Activated CD4-positive, alpha-beta T cell treated with anti-CD3 and anti-CD28 coated beads, Interleukin-2, amount 10 ng/mL, durations not matched to agents 7 days and 5 days (primary cell): ENCODE measurements at regions not wholly inside any gene's neighbourhood (a gene's known extent, or its start where the extent isn't known, plus 50 kb on each side); places are given as distances from the start of the nearest gene placed in this dataset.
"Not testable (repeated sequence)": the region's sequence is repeated elsewhere in the genome, so short reads cannot be mapped to it uniquely, and the experiment has no call there.

Source experiments
- CTCF ChIA-PET: fragments of 350-600 bp; sonication (Branson Sonifier 250); formaldehyde crosslinking; loops from one replicate; lab custom pipeline; 2021; ENCODE audit warnings: antibody characterized with exemption; lab: Charles Lee
- POLR2A ChIA-PET: fragments of 350-600 bp; sonication (Branson Sonifier 250); formaldehyde crosslinking; loops from one replicate; lab custom pipeline; 2021; ENCODE audit warnings: antibody characterized with exemption; lab: Charles Lee
- DNase-seq: peaks from one replicate; pipeline ENCODE4 v3.0.0-alpha.2; 2020
- H3K27ac Mint-ChIP-seq: one replicate; pipeline ENCODE4 v1.8.0; 2021; ENCODE audit warnings: mild to moderate bottlenecking, moderate library complexity, mixed read lengths
- H3K27me3 Mint-ChIP-seq: one replicate; pipeline ENCODE4 v1.8.0; 2021; ENCODE audit warnings: mixed read lengths
- H3K36me3 Mint-ChIP-seq: one replicate; pipeline ENCODE4 v1.8.0; 2021; ENCODE audit warnings: low read depth, mixed read lengths
- H3K4me1 Mint-ChIP-seq: one replicate; pipeline ENCODE4 v1.8.0; 2021; ENCODE audit warnings: mixed read lengths
- H3K4me3 Mint-ChIP-seq: one replicate; pipeline ENCODE4 v1.8.0; 2021; ENCODE audit warnings: mild to moderate bottlenecking, moderate library complexity, mixed read lengths
- H3K9me3 Mint-ChIP-seq: one replicate; pipeline ENCODE4 v1.8.0; 2021; ENCODE audit warnings: mixed read lengths

GRCh38 chr10:38451306-38451967 lies 357.3 kb downstream of the ZNF37A start:
- CTCF ChIA-PET: interaction anchor here (0.6 kb wide), 1 partner anchor 817 kb away, joined by 3 read pairs; no protein-coding TSS in a partner anchor
- H3K4me1 Mint-ChIP-seq, H3K4me3 Mint-ChIP-seq, H3K27ac Mint-ChIP-seq, DNase-seq, H3K27me3 Mint-ChIP-seq, POLR2A ChIA-PET, H3K9me3 Mint-ChIP-seq: not testable (repeated sequence)
- H3K36me3 Mint-ChIP-seq: peaks cover 26% of the 10 kb centered on the region
